ENCODE measurements at regions not wholly inside any gene's neighbourhood (a gene's known extent, or its start where the extent isn't known, plus 50 kb on each side); places are given as distances from the start of the nearest gene placed in this dataset.

GRCh38 chr3:177742273-177742672, 545.0 kb upstream of the TBL1XR1 start:
- no peak for DNase-seq (ENCODE audit: low read depth)
- TF ChIP-seq CTCF (IDR thresholded peaks at IDR 0.05; ENCODE audit: low read length, missing control alignments) = no peak
- no peak overlapping the region for H3K4me3 ChIP-seq (replicated peaks; ENCODE audit: low read depth, low read length)

- H3K4me3 ChIP-seq (replicated peaks; ENCODE audit: low read depth, low read length) = no peak overlapping the region
- TF ChIP-seq CTCF (IDR thresholded peaks at IDR 0.05; ENCODE audit: low read length, missing control alignments) = no peak
- no peak for DNase-seq (ENCODE audit: low read depth)
These were observed 546.0 kb upstream of the TBL1XR1 start for GRCh38 chr3:177743173-177743890.

DNA sequence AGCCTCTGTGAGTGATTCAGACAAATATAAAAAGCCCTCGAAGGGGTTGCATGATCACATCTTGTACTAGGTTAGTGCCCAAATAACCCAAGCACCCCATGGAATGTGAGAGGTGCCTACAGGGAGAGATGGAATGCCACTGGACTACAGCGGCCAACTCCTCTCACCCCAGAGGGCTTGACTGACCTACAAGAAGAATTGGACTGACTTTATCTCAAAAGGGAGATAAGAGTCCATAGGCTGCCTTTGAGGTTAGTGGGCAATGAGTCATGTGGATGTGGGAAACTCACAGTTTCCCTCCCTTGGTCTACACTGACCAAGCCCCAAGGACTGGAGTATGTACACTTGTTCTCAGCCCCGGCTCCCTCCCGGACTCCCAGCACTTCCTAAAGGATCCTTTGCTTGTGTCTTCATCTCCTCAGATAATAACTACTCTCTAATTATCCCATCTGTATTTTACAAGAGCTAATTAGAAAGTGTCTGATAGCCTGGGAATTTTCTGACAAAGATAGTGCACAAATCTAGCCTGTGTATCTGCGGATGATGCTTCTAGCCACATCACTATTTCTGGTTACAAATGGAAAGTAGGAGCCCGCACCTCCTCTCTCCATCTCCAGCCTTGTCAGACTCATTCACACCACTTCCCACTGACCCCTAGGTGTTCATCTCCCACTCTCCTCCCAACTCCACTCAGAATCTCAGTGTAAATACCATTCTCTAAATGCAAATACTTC, 547.8 kb upstream of the TBL1XR1 start:
- DNase-seq (ENCODE audit: low read depth) = peak; percentile 71
- no peak for TF ChIP-seq CTCF (IDR thresholded peaks at IDR 0.05; ENCODE audit: low read length, missing control alignments)
- no peak overlapping the region for H3K4me3 ChIP-seq (replicated peaks; ENCODE audit: low read depth, low read length)

- TF ChIP-seq CTCF (IDR thresholded peaks at IDR 0.05; ENCODE audit: low read length, missing control alignments) = no peak
- no peak for DNase-seq (ENCODE audit: low read depth)
- H3K4me3 ChIP-seq (replicated peaks; ENCODE audit: low read depth, low read length) = no peak overlapping the region
These were observed 548.3 kb upstream of the TBL1XR1 start for GRCh38 chr3:177745607-177746005.

DNA sequence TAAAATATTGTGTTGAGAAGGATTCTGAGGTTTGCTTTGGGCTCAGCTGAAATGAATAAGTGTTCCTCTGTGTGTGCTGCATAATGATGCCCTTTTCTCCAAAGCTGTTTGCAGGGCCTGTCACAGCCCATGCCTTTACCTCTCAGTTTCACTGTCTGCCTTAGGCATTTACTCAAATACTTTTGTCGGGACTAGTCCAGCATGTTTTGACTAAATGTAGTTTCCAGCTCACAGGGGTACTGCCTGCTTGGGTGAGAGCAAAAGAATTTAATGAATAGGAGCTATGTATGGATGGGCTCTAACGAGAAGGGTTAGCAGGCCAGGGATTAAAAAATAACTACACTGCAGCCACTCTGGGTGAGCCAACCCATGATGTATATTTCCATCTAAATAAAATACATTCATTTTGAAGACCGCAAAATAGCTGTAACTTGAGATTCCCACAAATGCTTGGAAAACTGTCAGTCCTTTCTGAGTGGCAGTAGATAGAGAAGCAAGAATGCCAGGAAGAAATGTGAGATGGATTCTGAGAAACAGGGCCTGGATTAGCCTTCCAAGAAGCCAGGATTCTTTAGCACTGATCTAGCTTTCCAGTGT, 549.2 kb upstream of the TBL1XR1 start:
- no peak for DNase-seq (ENCODE audit: low read depth)
- TF ChIP-seq CTCF (IDR thresholded peaks at IDR 0.05; ENCODE audit: low read length, missing control alignments) = no peak
- no peak overlapping the region for H3K4me3 ChIP-seq (replicated peaks; ENCODE audit: low read depth, low read length)

DNA sequence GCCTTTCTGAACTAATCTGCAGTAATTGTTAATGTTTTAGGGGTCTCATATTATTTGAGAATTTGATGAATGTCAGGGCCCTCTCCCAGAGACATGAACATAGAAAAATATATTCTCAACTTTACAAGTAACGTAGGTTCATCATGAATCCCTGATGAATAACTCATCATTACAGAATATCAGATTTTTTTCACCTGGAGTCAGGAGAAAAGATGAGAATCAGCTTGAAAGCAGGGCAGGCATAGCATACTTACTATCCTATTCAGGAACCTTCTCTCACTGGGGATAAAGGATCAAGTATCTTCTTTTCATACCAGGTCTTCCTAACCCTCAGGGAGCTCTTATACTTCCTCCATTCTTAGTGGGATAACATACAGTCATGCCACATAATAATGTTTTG, 552.6 kb upstream of the TBL1XR1 start:
- no peak for TF ChIP-seq CTCF (IDR thresholded peaks at IDR 0.05; ENCODE audit: low read length, missing control alignments)
- H3K4me3 ChIP-seq (replicated peaks; ENCODE audit: low read depth, low read length) = no peak overlapping the region
- DNase-seq (ENCODE audit: low read depth) = no peak

All from fibroblast of pulmonary artery (primary cell).